WTC11 (cell line): ENCODE measurements at regions not wholly inside any gene's neighbourhood (a gene's known extent, or its start where the extent isn't known, plus 50 kb on each side); places are given as distances from the start of the nearest gene placed in this dataset.

Experiments
- ATAC-seq: fragments of 200-7000 bp; cut with Tn5 transposase; 2 replicates; pipeline ENCODE4 v1.10.0; 2021; ENCODE audit warnings: mild to moderate bottlenecking, moderate library complexity
- CTCF ChIA-PET: fragments of 300-600 bp; sonication (Branson Sonifier 250); formaldehyde crosslinking; loops from one replicate; lab custom pipeline; 2021; ENCODE audit warnings: antibody characterized with exemption; lab: Charles Lee
- POLR2A ChIA-PET: fragments of 350-600 bp; sonication (Branson Sonifier 250); formaldehyde crosslinking; loops from one replicate; lab custom pipeline; 2021; ENCODE audit warnings: antibody characterized with exemption; lab: Charles Lee
- DNase-seq: peaks from one replicate; pipeline ENCODE4 v3.0.0; 2021; ENCODE audit warnings: low spot score
- H3K27ac Mint-ChIP-seq: 2 replicates; pipeline ENCODE4 v1.8.0; 2021; ENCODE audit warnings: mixed read lengths
- H3K27me3 Mint-ChIP-seq: 2 replicates; pipeline ENCODE4 v1.8.0; 2021; ENCODE audit warnings: low read depth, mild to moderate bottlenecking, moderate library complexity, mixed read lengths
- H3K36me3 Mint-ChIP-seq: 2 replicates; pipeline ENCODE4 v1.8.0; 2021; ENCODE audit warnings: mixed read lengths
- H3K4me1 Mint-ChIP-seq: 2 replicates; pipeline ENCODE4 v1.8.0; 2022; ENCODE audit warnings: mixed read lengths
- H3K4me3 Mint-ChIP-seq: 2 replicates; pipeline ENCODE4 v1.8.0; 2021; ENCODE audit warnings: mild to moderate bottlenecking, moderate library complexity, mixed read lengths
- H3K9me3 Mint-ChIP-seq: 2 replicates; pipeline ENCODE4 v1.8.0; 2021; ENCODE audit warnings: mixed read lengths
- CBFB ChIP-seq: sonication (generic); formaldehyde crosslinking; IDR thresholded peaks from 2 replicates; pipeline ENCODE4 v1.8.1; 2022; ENCODE audit warnings: mild to moderate bottlenecking, low read depth, missing genetic modification reagents
- E2F1 ChIP-seq: sonication (generic); formaldehyde crosslinking; IDR thresholded peaks from 2 replicates; pipeline ENCODE4 v1.8.0; 2022; ENCODE audit warnings: mild to moderate bottlenecking, missing genetic modification reagents
- ESRRA ChIP-seq: sonication (generic); formaldehyde crosslinking; IDR thresholded peaks from 2 replicates; pipeline ENCODE4 v1.8.1; 2022; ENCODE audit warnings: mild to moderate bottlenecking, missing genetic modification reagents, borderline replicate concordance
- ETV6 ChIP-seq: sonication (generic); formaldehyde crosslinking; IDR thresholded peaks from 2 replicates; pipeline ENCODE4 v1.8.1; 2022; ENCODE audit warnings: mild to moderate bottlenecking, missing genetic modification reagents
- FOXP1 ChIP-seq: sonication (generic); formaldehyde crosslinking; IDR thresholded peaks from 2 replicates; pipeline ENCODE4 v1.8.0; 2022; ENCODE audit warnings: missing genetic modification reagents, mild to moderate bottlenecking, moderate library complexity, borderline replicate concordance
- HMGA2 ChIP-seq: fragments of 250-450 bp; sonication (Bioruptor Pico); IDR thresholded peaks from 2 replicates; pipeline ENCODE4 v1.4.0; 2021; ENCODE audit warnings: mild to moderate bottlenecking, moderate library complexity
- JUN ChIP-seq: sonication (generic); formaldehyde crosslinking; IDR thresholded peaks from 2 replicates; pipeline ENCODE4 v1.8.0; 2023; ENCODE audit warnings: mild to moderate bottlenecking, missing genetic modification reagents
- MAX ChIP-seq: sonication (generic); formaldehyde crosslinking; IDR thresholded peaks from 2 replicates; pipeline ENCODE4 v1.8.0; 2022; ENCODE audit warnings: mild to moderate bottlenecking, missing genetic modification reagents
- MXD4 ChIP-seq: fragments of 250-450 bp; sonication (Bioruptor Pico); IDR thresholded peaks from 2 replicates; pipeline ENCODE4 v1.8.0; 2021; ENCODE audit warnings: mild to moderate bottlenecking, moderate library complexity, borderline replicate concordance
- RELA ChIP-seq: sonication (generic); formaldehyde crosslinking; IDR thresholded peaks from 2 replicates; pipeline ENCODE4 v1.8.1; 2022; ENCODE audit warnings: missing genetic modification reagents, mild to moderate bottlenecking, borderline replicate concordance
- SP1 ChIP-seq: sonication (generic); formaldehyde crosslinking; conservative IDR thresholded peaks from 2 replicates; pipeline ENCODE4 v1.8.1; 2022; ENCODE audit warnings: missing genetic modification reagents
- TCF7 ChIP-seq: sonication (generic); formaldehyde crosslinking; IDR thresholded peaks from 2 replicates; pipeline ENCODE4 v1.8.0; 2022; ENCODE audit warnings: mild to moderate bottlenecking, low read depth, missing genetic modification reagents, moderate library complexity
- USF2 ChIP-seq: sonication (generic); formaldehyde crosslinking; IDR thresholded peaks from 2 replicates; pipeline ENCODE4 v1.8.1; 2023; ENCODE audit warnings: mild to moderate bottlenecking, missing genetic modification reagents, moderate library complexity
- ZNF138 ChIP-seq: sonication (generic); formaldehyde crosslinking; conservative IDR thresholded peaks from 2 replicates; pipeline ENCODE4 v1.8.1; 2022; ENCODE audit warnings: mild to moderate bottlenecking, moderate library complexity, missing genetic modification reagents
- ZNF219 ChIP-seq: sonication (generic); formaldehyde crosslinking; IDR thresholded peaks from 2 replicates; pipeline ENCODE4 v1.8.0; 2023; ENCODE audit warnings: missing genetic modification reagents, mild to moderate bottlenecking, borderline replicate concordance
- ZNF512 ChIP-seq: sonication (generic); formaldehyde crosslinking; IDR thresholded peaks from 2 replicates; pipeline ENCODE4 v1.8.1; 2022; ENCODE audit warnings: missing genetic modification reagents, borderline replicate concordance
- ZNF532 ChIP-seq: fragments of 250-450 bp; sonication (Bioruptor Pico); IDR thresholded peaks from 2 replicates; pipeline ENCODE4 v1.9.0; 2021; ENCODE audit warnings: mild to moderate bottlenecking, borderline replicate concordance

- no peak for ATAC-seq
- TF ChIP-seq CBFB (CRISPR knock-in tag) (no peak), ETV6 (CRISPR knock-in tag) (no peak), ZNF512 (CRISPR knock-in tag) (no peak), MAX (CRISPR knock-in tag) (no peak), FOXP1 (CRISPR knock-in tag) (no peak), RELA (CRISPR knock-in tag) (no peak), SP1 (CRISPR knock-in tag) (no peak), ESRRA (CRISPR knock-in tag) (no peak), MXD4 (CRISPR knock-in tag) (no peak), E2F1 (CRISPR knock-in tag) (no peak), HMGA2 (CRISPR knock-in tag) (no peak), ZNF532 (CRISPR knock-in tag) (no peak), JUN (no peak), TCF7 (CRISPR knock-in tag) (no peak), ZNF138 (CRISPR knock-in tag) (no peak), ZNF219 (CRISPR knock-in tag) (no peak)
- TF ChIP-seq, all 79 proteins: peak for 0
- Mint-ChIP-seq H3K27ac (no peak overlapping the region), H3K4me3 (no peak overlapping the region), H3K36me3 (peaks cover 36% of the 10 kb centered on the region), H3K27me3 (no peaks in the 10 kb centered on the region), H3K9me3 (peaks cover 74% of the 10 kb centered on the region), H3K4me1 (no peaks in the 10 kb centered on the region)
- ChIA-PET CTCF (no interaction called here), POLR2A (no interaction called here)
- no peak for DNase-seq
These were observed 113.3 kb upstream of the CA10 start for GRCh38 chr17:52271781-52272180.

- ATAC-seq (no peak), DNase-seq (no peak)
- Mint-ChIP-seq H3K4me3 (no peak overlapping the region), H3K36me3 (peaks cover 26% of the 10 kb centered on the region), H3K4me1 (peaks cover 9% of the 10 kb centered on the region), H3K27me3 (no peaks in the 10 kb centered on the region), H3K9me3 (peaks cover 63% of the 10 kb centered on the region), H3K27ac (no peak overlapping the region)
- ChIA-PET POLR2A (no interaction called here), CTCF (no interaction called here)
- TF ChIP-seq USF2 (CRISPR knock-in tag) = no peak
- TF ChIP-seq, all 79 proteins: peak for 0
These were observed 96.8 kb upstream of the CA10 start for GRCh38 chr17:52255347-52255746.
